Peyer's patch (tissue), 4 donors: ENCODE measurements at regions not wholly inside any gene's neighbourhood (a gene's known extent, or its start where the extent isn't known, plus 50 kb on each side); places are given as distances from the start of the nearest gene placed in this dataset.

ENCODE experiments used
- POLR2A ChIP-seq, 2 donors: fragments of 450-650 bp; IDR thresholded peaks; one replicate each; pipeline ENCODE4 v1.5.1; 2017; ENCODE audit warnings: antibody characterized with exemption in 2 of 2, mild to moderate bottlenecking in 2 of 2, moderate library complexity in 2 of 2
- TF ChIP-seq, protein P1 (sequence below), 6 experiments: fragments of 450-650 bp in 4 of 6; fragments of 200-600 bp in 2 of 6; sonication (generic) in 1 of 6; IDR thresholded peaks; one replicate each; pipeline ENCODE4 v1.5.1; 2017 to 2019; ENCODE audit warnings: antibody characterized with exemption in 6 of 6, mild to moderate bottlenecking in 3 of 6, moderate library complexity in 1 of 6

DNA sequence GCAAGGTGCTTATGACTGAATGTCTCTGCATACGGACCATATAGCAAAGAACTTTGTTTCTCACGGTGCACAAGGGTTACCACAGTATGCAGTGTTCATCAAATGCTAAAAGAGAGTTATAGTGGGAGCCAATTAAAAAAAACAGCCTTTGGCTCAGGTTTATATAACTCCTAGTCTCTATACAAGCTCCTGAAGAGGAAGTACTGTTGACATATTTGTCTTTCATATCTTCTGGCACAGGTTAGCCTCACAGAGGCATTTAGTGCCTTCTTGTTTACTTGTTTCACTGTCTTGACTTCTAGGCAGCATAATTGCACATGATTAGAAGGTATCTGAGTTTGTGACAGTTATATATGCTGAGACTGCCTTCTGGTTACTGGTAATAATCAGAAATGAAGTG, 158.8 kb upstream of the FAM47C start:
- TF ChIP-seq, protein P1, sequence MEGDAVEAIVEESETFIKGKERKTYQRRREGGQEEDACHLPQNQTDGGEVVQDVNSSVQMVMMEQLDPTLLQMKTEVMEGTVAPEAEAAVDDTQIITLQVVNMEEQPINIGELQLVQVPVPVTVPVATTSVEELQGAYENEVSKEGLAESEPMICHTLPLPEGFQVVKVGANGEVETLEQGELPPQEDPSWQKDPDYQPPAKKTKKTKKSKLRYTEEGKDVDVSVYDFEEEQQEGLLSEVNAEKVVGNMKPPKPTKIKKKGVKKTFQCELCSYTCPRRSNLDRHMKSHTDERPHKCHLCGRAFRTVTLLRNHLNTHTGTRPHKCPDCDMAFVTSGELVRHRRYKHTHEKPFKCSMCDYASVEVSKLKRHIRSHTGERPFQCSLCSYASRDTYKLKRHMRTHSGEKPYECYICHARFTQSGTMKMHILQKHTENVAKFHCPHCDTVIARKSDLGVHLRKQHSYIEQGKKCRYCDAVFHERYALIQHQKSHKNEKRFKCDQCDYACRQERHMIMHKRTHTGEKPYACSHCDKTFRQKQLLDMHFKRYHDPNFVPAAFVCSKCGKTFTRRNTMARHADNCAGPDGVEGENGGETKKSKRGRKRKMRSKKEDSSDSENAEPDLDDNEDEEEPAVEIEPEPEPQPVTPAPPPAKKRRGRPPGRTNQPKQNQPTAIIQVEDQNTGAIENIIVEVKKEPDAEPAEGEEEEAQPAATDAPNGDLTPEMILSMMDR (IDR thresholded peaks at IDR 0.05) = no peak
- no peak for TF ChIP-seq POLR2A (IDR thresholded peaks at IDR 0.05)
